ENCODE measurements at regions not wholly inside any gene's neighbourhood (a gene's known extent, or its start where the extent isn't known, plus 50 kb on each side); places are given as distances from the start of the nearest gene placed in this dataset.
"Not testable (repeated sequence)": the region's sequence is repeated elsewhere in the genome, so short reads cannot be mapped to it uniquely, and the experiment has no call there.

DNA sequence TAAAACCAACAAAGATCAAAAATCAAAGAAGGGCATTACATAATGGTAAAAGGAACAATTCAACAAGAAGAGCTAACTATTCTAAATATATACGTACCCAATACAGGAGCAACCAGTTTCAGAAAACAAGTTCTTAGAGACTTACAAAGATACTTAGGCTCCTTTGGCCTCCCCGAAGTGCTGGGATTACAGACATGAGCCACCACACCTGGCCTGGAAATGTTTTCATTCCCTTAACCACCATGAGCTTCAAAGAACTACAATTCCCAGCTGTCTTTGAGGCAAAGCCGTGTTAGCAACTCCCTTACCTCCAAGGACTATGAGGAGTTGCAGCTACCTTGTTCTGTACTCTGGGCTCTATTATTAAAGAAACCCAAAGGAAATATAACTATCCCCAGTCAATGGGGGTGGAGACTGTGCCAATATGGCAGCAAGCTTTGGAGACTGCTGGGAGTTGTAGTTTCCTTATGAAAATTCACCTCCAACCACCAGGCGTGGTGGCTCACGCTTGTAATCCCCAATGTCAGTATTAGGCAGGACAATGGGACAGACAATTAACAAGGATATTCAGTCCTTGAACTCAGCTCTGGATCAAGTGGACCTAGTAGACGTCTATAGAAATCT lies 893.9 kb downstream of the SLC6A15 start:
- DNase-seq: not testable (repeated sequence)

DNA sequence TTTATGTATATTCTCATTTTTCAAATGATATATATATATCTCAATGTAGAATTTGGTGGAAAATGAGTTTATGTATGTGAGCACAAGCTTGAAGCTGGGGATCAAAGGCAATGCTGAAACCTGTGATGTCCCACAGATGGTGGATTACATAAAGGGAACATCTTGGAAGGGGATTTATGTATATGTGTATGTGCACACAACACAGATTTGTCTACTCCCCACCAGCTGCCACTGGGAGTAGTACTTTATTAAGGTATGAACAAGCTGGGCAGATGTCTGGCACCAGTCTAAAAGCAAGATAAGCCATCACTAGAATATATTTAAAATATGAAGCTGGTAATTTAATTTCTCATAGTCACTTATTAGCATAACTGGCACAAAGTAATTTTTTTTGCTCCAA lies 895.6 kb downstream of the SLC6A15 start:
- no peak for DNase-seq

DNA sequence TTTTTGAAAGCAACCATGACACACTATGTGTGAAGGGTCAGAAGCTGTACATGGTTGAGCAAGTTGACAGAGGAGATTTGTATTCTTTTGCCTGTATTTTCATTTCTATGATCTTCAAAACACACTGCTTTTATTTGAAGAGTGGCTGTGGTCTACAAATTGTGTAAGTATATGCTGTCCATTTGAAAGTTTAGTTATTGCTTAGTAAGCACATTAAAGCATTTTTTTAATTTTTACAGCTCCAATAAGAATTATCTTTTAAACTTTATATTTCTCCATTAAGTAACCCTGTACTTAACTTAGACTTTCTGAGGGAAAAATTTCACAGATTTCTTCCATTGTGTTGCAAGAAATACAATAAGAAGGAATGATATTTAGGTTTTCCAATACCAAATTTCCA lies 915.2 kb downstream of the SLC6A15 start:
- DNase-seq: no peak

DNA sequence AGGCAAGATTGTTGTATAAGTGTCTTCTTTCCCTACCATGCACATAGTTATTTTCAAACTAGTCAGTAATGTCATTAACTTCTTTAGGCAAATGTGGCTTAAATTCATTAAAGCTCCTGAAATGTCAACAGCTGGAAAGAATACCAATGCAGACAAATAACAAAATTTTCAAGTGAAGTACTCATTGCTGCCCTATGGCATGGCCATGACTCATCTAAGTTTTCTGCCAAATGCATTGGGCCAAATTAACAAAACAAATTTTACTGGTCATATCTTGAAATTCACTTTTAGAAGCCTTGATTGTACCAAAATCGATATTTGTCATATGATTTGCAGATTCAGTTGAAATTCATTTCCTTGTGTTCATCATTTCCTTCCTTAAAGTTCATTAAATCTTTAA lies 915.9 kb downstream of the SLC6A15 start:
- no peak for DNase-seq

DNA sequence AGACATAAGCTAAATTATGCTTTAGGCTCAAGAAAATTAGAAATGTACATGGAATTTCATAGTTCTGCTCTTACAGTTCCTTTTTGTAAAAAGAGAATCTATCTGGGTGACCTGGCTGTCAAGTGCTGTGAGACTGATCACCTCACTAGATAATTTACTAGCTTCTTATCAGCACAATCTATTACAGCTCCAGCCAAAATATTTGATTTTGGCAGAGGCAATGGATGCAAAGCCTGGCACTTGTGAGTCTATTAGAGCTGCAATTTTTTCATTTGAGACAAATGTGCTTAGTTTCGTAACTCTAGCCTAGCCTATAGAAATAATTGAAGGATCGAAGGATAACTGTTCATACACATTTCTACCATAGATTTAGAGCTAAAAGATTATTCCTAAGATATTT lies 927.5 kb downstream of the SLC6A15 start:
- DNase-seq: no peak

DNA sequence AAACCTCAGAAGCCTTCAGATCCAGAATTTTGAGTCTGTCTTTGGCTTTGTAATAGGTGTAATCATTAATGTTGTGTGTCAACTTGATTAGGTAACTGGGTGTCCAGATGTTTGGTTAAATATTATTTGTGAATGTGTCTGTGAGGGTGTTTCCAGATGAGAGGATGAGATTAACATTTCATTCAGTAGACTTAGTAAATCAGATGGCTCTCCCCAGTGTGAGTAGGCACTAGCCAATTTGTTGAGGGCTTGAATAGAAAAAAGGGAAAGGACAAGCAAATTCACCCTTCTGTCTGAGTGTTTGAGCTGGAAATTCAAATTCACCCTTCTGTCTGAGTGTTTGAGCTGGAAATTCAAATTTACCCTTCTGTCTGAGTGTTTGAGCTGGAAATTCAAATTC lies 932.2 kb downstream of the SLC6A15 start:
- DNase-seq: no peak

DNA sequence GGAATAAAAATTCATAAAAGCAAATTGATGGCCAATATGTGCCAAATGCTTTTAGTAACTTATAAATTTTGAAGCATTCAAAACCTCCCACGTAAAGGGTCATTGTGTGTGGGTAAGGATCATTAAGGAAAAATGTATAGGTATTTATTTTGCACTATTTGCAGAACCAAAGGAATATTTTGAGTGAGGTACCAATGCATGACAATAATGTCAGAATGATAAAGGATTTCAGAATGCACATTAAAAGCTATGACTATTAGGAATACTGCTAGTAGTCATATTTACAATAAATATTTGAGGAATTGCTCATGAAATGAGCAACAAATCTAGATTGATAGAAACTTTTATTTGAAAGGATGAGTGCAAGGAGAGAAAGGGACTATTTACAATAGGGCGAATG lies 932.8 kb downstream of the SLC6A15 start:
- DNase-seq: no peak

DNA sequence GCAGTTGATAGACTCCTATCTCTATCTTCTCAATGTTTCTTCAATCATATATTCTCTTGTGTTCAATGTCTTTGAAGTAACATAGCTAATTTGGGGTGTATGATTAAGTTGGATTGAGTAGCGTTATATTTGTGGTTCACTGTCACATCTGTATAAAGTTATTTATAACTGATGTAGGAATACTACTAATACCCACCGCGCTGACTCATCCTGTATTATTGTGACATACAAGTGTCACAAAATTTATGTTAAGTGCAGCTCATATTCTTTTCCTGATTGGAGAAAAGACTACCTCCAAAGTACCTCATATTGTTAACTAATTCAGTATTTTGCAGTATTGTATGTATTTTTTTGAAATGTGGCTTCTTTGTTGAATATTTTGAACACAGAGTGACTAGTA lies 940.8 kb downstream of the SLC6A15 start:
- DNase-seq: no peak

DNA sequence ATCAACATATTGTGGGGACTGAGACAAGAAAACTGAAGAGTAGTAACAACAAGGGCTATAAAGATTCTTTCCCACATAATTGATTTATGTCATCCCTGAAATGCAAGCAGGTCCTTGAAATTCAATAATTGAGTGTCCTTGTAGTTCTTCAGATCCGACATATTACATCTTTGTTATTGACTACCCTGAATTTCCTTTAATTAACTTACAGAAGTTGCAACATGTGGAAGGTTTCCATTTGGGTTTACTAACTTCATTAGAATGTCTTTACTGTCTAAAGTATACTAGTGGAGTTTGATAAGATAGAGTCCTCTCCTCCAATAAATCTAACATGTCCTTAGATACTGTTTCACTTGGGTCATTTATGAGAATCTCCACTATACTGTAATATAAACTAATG lies 951.8 kb downstream of the SLC6A15 start:
- DNase-seq: no peak

DNA sequence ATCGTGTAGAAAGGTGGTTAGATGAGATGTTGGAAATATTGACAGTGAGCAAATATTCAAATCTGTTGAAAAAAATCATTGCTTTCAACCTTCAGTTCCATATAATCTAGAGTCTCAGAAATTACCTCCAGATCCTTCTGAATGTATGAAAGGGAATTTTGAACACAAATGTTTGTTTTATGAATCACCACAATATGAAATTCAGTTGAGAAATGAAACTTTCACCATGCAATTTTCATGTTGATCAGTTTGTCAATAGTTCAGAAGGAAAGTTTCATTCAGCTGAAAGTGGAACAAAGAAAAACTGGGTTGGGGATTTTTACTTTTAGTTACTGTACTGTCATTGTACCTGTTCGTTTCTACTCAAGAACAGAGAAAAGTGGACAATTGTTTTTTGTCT lies 953.6 kb downstream of the SLC6A15 start:
- no peak for DNase-seq

DNA sequence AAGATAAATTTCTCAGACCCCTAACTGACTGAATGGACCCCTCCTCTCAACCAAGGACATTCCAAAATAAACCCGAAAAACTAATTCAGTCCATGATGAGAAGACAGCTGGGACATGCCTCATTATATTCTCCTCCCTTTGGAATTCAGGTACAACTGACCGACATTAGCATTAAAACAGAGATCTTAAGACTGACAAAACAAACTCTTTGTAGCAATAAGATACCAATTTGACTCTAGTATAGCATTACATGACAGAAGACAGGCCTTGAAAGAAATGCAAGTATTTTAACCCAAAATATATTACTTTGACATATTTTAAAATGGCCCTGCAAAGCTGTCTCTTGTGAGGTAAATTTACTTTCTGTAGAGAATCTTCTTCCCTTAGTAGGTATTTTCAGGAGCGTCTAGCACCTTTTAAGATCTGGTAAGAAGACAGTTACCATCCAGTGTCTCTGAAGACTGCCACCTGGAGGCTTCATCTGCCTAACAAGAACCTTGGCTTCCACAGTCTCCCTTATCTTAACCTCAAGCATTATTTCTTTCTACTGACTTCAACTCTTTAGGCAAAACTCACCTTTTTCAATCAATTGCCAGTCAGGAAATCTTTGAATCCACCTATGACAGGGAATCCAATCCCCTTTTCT lies 957.5 kb downstream of the SLC6A15 start:
- DNase-seq: no peak

DNA sequence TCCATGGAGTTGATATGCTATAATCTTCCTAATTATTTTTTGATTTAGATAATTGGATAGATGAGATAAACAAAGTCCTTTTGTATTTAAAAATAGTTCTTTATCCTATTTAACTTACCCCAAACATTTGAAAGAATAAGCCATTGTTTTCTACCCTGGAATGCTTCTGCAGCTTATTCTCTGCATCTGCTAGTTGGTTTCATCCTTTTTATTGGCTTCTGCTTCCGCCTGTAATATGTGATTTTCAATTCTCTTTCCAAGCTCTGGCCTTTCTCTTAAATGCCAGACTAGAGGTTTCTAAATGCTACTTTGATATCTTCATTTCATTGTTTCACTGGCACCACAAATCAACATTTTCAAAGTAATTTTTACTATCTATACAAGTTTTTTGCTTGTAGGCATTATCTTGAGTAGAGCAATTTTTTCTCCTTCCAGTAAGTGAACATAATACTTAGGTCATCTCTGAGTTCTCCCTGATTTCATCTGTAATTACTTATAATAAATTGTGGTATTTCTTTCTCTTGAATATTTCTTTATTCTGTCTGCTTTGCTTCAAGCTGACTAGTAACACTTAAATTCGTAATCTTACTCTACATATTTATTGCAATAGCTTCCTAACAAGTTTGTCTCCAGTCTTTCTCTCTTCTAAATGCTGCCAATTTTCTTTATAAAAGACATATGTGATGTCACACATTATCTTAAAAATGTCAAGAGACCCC lies 958.4 kb downstream of the SLC6A15 start:
- no peak for DNase-seq

DNA sequence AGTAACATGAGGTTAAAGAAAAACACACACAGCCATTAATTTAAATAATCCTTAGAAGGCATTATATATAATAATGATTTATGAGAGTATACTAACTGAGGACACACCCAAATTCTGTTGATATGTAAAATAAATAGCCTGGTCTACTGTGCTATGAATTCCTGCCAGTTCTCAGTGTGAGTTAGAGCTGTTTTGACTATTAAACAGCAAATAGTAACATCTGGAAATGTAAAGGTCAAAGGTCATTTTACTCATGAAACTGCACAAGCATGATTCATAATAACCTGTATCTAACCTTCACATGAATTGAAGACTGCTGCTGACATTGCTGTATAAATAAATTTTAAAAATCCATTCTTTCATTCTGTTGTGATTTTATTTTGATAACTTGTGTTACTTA lies 966.7 kb downstream of the SLC6A15 start:
- no peak for DNase-seq

DNA sequence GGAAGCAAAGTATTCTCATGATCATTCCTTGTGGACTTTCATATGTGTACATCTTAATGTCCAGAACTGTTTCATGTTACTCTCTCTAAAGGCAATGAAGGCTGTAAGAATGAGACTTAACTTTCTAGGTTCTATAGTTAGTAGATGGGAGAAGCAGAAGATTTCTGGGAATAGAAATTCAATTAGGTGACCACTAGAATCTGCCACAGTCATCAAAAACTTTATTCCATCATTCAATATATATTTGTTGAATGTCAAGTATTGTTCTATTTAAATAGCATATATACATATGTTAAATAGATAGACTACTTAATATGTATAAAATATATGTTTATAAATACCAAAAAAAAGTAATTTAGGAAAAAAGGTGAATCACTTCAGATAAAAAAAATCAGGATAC lies 972.9 kb downstream of the SLC6A15 start:
- DNase-seq: no peak

DNA sequence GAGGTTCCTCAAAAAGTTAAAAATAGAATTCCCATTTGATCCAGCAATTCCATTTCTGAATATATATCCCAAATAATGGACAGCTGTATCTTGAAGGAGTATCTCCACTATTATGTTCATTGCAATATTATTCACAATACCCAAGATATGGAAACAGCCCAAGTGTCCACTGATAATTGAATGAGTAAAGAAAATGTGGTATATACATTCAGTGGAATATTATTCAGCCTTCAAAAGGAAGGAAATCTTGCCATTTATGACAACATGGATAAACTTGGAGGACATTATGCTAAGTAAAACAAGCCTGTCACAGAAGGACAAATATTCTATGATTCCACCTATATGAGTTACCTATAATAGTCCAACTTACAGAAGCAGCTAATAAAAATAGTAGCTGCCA lies 979.0 kb downstream of the SLC6A15 start:
- DNase-seq: no peak

DNA sequence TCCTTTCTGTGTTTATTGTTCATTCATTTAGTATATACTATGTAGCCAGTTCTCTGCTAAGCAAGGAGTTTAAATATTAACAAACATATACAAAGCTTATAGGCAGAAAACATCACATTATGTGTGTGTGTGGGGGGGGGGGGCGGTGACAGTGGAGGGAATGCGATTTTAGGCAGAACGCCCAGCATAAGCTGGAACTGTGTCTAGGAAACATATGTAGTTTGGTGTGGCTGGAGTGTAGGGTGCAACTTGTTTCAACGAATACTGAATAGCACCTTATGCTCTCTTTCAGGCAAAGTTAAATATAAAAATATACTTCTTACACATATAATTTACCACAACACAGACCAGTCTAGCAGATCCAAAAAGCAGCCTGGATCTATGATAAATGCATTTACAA lies 980.6 kb downstream of the SLC6A15 start:
- DNase-seq: no peak

DNA sequence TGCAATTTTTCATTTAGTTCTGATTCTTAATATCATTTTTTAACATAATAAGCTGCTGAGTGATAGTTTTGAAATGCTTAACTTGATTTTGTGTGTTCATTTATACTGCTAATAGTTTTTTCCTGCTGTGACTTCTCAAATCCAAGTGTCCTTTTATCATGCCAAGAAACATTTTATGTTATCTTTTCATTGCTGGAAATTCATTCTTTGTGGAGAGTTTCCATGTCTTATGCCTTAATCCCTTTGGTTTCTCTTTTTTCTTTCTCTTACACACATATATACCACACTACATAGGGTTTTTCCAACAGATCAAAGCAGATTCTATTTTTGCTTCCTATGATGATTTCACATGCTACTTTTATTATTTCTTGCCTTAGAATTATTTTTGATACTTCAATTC lies 981.1 kb downstream of the SLC6A15 start:
- DNase-seq: no peak

DNA sequence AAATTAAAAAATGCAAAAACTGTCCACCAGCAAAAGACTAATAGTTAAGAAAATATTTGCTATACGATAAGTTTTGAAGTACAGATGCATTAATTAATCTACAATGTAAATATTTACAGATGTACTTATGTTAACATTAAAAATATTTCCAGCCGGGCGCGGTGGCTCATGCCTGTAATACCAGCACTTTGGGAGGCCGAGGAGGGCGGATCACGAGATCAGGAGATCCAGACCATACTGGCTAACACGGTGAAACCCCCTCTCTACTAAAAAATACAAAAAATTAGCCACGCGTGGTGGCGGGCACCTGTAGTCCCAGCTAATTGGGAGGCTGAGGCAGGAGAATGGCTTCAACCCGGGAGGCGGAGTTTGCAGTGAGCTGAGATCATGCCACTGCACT lies 982.8 kb downstream of the SLC6A15 start:
- not testable (repeated sequence) for DNase-seq

DNA sequence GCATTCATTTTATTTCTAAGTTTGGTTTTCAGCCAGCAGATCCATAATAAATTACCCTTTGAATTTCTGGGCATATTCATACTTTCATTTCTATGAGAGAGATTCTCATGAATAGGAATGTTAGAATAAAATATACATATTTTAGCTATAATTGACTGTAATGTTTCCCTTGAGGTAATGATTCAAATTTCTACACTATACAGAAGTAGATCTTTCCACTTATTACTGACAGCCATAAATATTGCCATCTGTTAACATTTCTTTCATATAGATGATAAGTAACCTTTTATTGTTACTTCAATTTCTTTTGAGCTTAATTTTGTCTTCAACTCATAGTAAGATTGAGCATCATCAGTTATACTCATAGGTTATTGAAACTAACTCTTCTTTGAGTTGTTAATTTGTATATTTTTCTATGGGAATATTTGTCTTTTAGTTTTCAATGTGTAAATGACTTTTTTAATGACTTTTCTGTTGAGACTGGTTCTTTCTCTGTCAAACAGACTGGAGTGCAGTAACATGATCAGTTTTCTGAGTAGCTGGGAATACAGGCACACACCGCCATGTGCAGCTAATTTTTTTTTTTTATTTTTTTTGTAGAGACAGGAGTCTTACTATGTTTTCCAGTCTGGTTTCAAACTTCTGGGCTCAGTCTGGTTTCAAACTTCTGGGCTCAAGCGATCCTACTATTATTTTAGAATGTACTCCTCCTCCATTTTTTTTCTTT lies 991.6 kb downstream of the SLC6A15 start:
- no peak for DNase-seq

DNA sequence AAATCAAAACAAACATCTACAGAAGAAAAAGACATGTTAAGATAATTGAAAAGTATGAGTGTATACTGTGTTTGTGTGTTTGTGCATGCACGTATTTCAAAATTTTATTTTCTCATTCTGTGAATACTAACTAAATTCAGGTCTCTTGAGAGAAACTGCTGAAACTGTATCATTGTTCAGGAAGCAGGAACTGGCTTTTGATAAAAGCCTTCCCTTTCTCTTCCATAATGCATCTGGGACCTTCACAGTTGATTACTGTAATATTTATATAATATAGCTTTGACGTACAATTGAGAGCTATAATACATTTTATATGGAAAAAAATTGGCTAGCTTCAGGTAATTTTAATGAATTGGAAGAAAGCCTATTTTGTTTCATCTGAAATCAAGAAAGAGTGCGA lies 993.5 kb downstream of the SLC6A15 start:
- no peak for DNase-seq

DNA sequence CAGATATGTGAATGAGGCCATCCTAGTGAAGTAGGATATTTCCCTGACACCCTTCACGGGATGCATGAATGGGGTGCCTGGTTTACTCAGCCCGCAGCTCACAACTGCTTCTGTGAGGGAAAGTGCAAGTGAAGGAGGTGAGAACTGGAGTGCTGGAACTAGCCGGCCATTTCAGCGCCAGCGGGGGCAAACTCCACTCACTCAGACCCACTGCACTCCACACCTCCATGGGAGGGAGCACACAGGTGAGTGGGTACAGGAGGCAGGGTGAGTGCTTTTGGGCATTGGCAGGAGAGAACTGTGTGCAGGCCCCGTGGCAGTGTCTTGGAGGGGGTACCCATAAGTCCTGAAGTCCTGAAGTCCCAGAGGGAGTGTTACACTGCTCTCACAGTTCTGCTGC lies 1008.4 kb downstream of the SLC6A15 start:
- DNase-seq: no peak

DNA sequence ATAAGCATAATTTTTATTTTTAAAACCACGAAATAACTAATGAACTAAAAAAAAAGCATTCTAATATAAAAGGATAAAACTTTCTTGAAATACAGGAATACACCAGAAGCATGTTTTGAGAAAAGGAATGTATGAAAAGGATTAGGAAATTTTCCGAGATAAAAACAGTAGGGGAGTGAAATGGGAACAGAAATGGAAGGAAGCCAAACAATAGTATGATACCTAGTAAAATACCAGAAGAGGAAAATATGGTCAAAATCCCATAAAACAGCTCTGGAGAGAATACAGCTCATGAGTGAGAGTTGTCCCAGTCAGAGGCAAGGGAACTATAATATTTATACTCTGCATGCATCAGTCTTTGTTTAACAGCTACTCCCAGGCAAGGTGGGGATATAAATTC lies 1016.2 kb downstream of the SLC6A15 start:
- no peak for DNase-seq

DNA sequence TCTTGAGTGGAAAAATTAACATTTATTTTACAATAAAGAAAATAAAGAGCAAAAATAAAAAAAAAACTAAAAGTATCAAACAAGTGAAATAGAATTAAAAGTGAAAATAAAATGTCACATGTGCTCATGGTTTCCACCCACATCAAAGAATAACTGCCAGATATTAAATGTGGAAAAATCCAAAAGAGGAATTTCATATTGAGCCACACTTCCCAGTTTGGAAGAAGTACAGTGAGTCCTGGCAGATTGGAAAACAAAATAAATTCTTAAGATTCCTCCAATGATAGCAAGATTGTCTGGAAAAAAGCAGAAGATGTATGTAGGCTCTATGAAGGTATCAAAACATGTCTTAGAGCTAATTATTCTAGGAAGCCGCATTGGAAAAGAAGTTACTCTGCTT lies 1019.5 kb downstream of the SLC6A15 start:
- DNase-seq: no peak

DNA sequence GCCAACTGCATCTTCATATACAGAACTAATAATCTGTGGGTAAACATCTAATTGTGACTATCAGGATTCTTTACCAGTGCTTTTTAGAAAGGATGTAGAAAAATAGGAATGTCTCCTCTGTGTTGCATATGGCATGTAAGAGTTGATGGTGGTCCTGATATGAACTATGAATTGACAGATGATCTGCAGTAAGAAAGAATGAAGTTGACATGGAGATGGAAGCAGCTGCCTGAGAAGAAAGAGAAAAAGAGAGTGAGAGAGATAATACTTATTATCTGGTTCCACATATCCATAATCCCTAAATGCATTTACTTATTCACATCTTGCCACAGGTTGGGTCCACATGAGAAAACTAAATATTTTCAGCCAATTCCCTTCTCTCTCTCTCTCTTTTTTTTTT lies 1022.9 kb downstream of the SLC6A15 start:
- DNase-seq: no peak

All from NCI-H187 treated with DMSO at 0.1 percent for 48 hours (cell line).